Pancreas (tissue), 10 donors: ENCODE measurements at regions not wholly inside any gene's neighbourhood (a gene's known extent, or its start where the extent isn't known, plus 50 kb on each side); places are given as distances from the start of the nearest gene placed in this dataset.

Experiments
- ATAC-seq, 4 donors: fragments of 200-7000 bp; cut with Tn5 transposase; one replicate each; pipeline versions ENCODE4 v1.8.0 to v1.9.1; 2020; ENCODE audit warnings: mild to moderate bottlenecking in 4 of 4, moderate library complexity in 4 of 4
- DNase-seq, 6 donors: peaks; one replicate each; pipeline ENCODE4 v3.0.0-alpha.2; 2020
- FAIRE-seq: peaks from 2 replicates; lab custom pipeline; 2012; peaks lifted over from hg19 to GRCh38; lab: Jason Lieb, UNC
- H3K27ac ChIP-seq, 4 donors: fragments of 200-600 bp; sonication (generic); 1 replicate in 3 of 4; 2 replicates in 1 of 4; pipeline versions ENCODE4 v1.5.0 to v1.8.0; 2020
- H3K27me3 ChIP-seq, 4 donors: fragments of 200-600 bp; one replicate each; pipeline ENCODE4 v1.8.0; 2021
- H3K36me3 ChIP-seq, 3 donors: fragments of 200-600 bp; sonication (generic) in 1 of 3; one replicate each; pipeline versions ENCODE4 v1.5.0 to v1.8.0; 2020 to 2021
- H3K4me1 ChIP-seq, 3 donors: fragments of 200-600 bp; one replicate each; pipeline ENCODE4 v1.8.0; 2021
- H3K4me3 ChIP-seq, 4 donors: fragments of 200-600 bp; sonication (generic) in 2 of 4; one replicate each; pipeline versions ENCODE4 v1.5.0 to v1.8.0; 2020 to 2021
- H3K9me3 ChIP-seq, 4 donors: fragments of 200-600 bp; one replicate each; pipeline ENCODE4 v1.8.0; 2021
- WGBS, 2 donors: extraction: QIAGEN DNeasy Blood & Tissue Kit; methylation state at CpG; one replicate each; pipeline ENCODE4 v1.1.7; 2013; 5-methylcytosine and 5-hydroxymethylcytosine counted together
- intact Hi-C, 3 donors: fragments of 100-400 bp; cut with DNase I; formaldehyde crosslinking; loops; one replicate each; pipeline versions ENCODE4 v1.11.1 to v1.14.2; 2022
- TF ChIP-seq, protein P1 (sequence below), 4 donors: fragments of 200-600 bp; sonication (generic) in 3 of 4; IDR thresholded peaks; one replicate each; pipeline versions ENCODE4 v1.5.0 to v1.8.0; 2021; ENCODE audit warnings: antibody characterized with exemption in 4 of 4
- donor health status: healthy with polysubstance abuse.
- donor health status: DM: no; HTN: no; CAD: no; lungs with moderate emphysema.
- donor health status: DM: no; HTN: no; CAD: no.
- donor health status: control.
- donor health status: control.
- donor health status: Bipolar disorder and iron deficiency.
- donor health status: DM: yes; HTN: yes; CAD: no.
- donor health status: DM: no; HTN: no; CAD: no.
- donor health status: DM: no; HTN: no; CAD: no.
- donor health status: DM: yes; HTN: yes; CAD: no.

- FAIRE-seq (no peak), DNase-seq (no peak), ATAC-seq (peak in 1 of 4 donors; percentile 12)
- Histone ChIP-seq H3K27ac (no peak overlapping the region), H3K4me1 (no peaks in the 10 kb centered on the region), H3K9me3 (no peaks in the 10 kb centered on the region), H3K4me3 (no peak overlapping the region), H3K27me3 (no peaks in the 10 kb centered on the region), H3K36me3 (no peaks in the 10 kb centered on the region)
- TF ChIP-seq, protein P1, sequence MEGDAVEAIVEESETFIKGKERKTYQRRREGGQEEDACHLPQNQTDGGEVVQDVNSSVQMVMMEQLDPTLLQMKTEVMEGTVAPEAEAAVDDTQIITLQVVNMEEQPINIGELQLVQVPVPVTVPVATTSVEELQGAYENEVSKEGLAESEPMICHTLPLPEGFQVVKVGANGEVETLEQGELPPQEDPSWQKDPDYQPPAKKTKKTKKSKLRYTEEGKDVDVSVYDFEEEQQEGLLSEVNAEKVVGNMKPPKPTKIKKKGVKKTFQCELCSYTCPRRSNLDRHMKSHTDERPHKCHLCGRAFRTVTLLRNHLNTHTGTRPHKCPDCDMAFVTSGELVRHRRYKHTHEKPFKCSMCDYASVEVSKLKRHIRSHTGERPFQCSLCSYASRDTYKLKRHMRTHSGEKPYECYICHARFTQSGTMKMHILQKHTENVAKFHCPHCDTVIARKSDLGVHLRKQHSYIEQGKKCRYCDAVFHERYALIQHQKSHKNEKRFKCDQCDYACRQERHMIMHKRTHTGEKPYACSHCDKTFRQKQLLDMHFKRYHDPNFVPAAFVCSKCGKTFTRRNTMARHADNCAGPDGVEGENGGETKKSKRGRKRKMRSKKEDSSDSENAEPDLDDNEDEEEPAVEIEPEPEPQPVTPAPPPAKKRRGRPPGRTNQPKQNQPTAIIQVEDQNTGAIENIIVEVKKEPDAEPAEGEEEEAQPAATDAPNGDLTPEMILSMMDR (IDR thresholded peaks at IDR 0.05), result no peak
- intact Hi-C loops, result no loop called here
- 37 to 38% methylated on average over 5 of the region's 5 CpGs for WGBS, 2 donors
These were observed 53.5 kb upstream of the RAP1B start for GRCh38 chr12:68557011-68557730.

- Histone ChIP-seq H3K36me3 (no peaks in the 10 kb centered on the region), H3K4me1 (no peaks in the 10 kb centered on the region), H3K27ac (no peak overlapping the region), H3K27me3 (no peaks in the 10 kb centered on the region), H3K4me3 (no peak overlapping the region), H3K9me3 (no peaks in the 10 kb centered on the region)
- TF ChIP-seq, protein P1 (IDR thresholded peaks at IDR 0.05), result no peak
- FAIRE-seq, result no peak
- WGBS, 2 donors, result 35 to 51% methylated on average over 1 of the region's 1 CpG
- intact Hi-C loops, result no loop called here
- ATAC-seq, result no peak
- no peak for DNase-seq
These were observed 51.5 kb upstream of the RAP1B start for GRCh38 chr12:68559246-68559645.

DNA sequence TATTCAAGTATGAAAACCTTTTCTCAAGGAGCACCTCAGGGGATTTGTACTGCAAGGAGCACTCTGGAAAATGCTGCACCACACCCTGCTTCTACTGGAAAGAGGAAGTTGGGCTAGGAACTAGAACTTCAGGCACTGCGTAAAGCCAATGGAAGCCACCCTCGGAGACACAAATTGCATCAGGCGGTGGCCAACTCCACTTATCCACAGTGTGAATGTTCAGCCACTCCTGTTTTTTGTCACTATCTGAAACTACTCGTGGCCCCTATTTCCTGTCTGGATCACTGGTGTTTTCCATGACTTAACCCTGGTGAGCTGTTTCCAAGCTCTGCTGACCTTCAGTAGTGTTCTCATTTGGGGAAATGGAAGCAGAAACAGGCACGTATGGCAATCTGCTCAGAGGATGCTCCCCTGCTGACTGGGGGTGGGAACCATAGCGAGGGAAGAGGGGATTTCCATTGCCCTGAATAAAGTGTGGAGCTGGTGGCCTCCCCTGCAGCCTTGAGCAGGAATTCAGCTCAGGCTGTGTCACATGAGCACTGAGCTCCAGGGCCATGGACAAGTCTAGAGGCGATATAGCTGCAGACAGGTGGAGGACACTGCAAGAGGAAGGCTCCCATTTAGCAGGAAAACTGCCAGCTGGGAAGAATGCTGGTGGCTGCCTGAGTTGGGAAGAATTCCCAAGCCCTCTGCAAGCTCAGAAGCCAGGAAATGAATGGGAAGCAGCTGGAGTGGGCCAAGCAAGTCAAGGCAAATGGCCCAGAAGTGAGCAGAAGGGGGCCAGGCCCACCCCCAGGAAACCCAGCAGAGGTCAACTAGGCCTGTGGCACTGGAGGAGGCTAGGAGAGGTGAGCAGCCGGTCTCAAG is 50.5 kb upstream of the RAP1B start:
- DNase-seq, result no peak

DNA sequence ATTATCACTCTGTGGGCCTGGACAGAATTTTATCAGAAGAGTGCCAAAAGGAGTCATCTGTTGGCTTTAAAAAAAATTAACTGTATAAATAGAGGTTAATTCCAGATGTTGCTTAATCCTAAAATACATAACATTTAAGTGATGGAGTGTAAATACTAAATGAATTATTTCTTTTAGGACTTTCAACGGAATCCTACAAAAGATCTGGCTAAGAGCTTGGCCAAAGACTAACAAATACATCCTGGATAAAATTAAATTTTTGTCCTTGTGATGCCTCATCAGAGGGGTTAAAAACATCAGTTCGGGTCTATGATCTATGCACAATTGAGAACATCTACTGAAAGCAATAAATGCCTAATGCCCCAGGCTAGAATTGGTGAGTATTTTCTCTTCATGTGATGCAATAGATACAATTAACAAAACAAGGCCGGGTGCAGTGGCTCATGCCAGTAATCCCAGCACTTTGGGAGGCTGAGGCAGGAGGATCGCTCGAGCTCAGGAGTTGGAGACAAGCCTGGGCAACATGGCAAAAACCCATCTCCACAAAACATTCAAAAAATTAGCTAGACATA is 49.8 kb upstream of the RAP1B start:
- ATAC-seq, result no peak
- WGBS, 2 donors, result 78 to 91% methylated on average over 5 of the region's 5 CpGs
- FAIRE-seq, result no peak
- H3K9me3 ChIP-seq, result no peaks in the 10 kb centered on the region
- no peak overlapping the region for H3K4me3 ChIP-seq
- DNase-seq, result no peak
- intact Hi-C loops, result no loop called here
- H3K27me3 ChIP-seq, result no peaks in the 10 kb centered on the region
- no peaks in the 10 kb centered on the region for H3K4me1 ChIP-seq
- no peaks in the 10 kb centered on the region for H3K36me3 ChIP-seq
- TF ChIP-seq, protein P1 (IDR thresholded peaks at IDR 0.05), result no peak
- no peak overlapping the region for H3K27ac ChIP-seq

More for the DNA sequence above, 50.5 kb upstream of the RAP1B start:
- Histone ChIP-seq H3K9me3 (no peaks in the 10 kb centered on the region), H3K27ac (no peak overlapping the region), H3K4me3 (no peak overlapping the region), H3K27me3 (no peaks in the 10 kb centered on the region), H3K36me3 (no peaks in the 10 kb centered on the region), H3K4me1 (no peaks in the 10 kb centered on the region)
- WGBS, 2 donors, result 54 to 58% methylated on average over 8 of the region's 8 CpGs
- FAIRE-seq (no peak), ATAC-seq (peak in 2 of 4 donors; percentile 50 to 52)
- TF ChIP-seq, protein P1 (IDR thresholded peaks at IDR 0.05), result no peak
- intact Hi-C loops, result no loop called here
